OCI-LY3 (cell line): ENCODE measurements at regions not wholly inside any gene's neighbourhood (a gene's known extent, or its start where the extent isn't known, plus 50 kb on each side); places are given as distances from the start of the nearest gene placed in this dataset.

Experiments used
- EZH2phosphoT487 ChIP-seq: fragments of 200-600 bp; shearing (Covaris generic); IDR thresholded peaks from 2 replicates; pipeline ENCODE4 v1.6.1; 2018; ENCODE audit warnings: antibody characterized with exemption, mixed run types, low read depth
- TF ChIP-seq, protein P1 (sequence below): fragments of 200-600, 300-600 bp; sonication (generic); IDR thresholded peaks from 2 replicates; pipeline ENCODE4 v1.5.1; 2014; ENCODE audit warnings: antibody characterized with exemption, low read length, low read depth

GRCh38 chr4:92210906-92211305 is 92.9 kb upstream of the GRID2 start:
- TF ChIP-seq, protein P1, sequence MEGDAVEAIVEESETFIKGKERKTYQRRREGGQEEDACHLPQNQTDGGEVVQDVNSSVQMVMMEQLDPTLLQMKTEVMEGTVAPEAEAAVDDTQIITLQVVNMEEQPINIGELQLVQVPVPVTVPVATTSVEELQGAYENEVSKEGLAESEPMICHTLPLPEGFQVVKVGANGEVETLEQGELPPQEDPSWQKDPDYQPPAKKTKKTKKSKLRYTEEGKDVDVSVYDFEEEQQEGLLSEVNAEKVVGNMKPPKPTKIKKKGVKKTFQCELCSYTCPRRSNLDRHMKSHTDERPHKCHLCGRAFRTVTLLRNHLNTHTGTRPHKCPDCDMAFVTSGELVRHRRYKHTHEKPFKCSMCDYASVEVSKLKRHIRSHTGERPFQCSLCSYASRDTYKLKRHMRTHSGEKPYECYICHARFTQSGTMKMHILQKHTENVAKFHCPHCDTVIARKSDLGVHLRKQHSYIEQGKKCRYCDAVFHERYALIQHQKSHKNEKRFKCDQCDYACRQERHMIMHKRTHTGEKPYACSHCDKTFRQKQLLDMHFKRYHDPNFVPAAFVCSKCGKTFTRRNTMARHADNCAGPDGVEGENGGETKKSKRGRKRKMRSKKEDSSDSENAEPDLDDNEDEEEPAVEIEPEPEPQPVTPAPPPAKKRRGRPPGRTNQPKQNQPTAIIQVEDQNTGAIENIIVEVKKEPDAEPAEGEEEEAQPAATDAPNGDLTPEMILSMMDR: no peak
- TF ChIP-seq EZH2phosphoT487: no peak
